Neutrophil (primary cell): ENCODE measurements at regions not wholly inside any gene's neighbourhood (a gene's known extent, or its start where the extent isn't known, plus 50 kb on each side); places are given as distances from the start of the nearest gene placed in this dataset.

Experiments used
- H3K27ac ChIP-seq: fragments of 200-600 bp; sonication (generic); 2 replicates; pipeline ENCODE4 v1.5.1; 2016; ENCODE audit warnings: mild to moderate bottlenecking, moderate library complexity
- H3K27me3 ChIP-seq: fragments of 200-600 bp; sonication (generic); 2 replicates; pipeline ENCODE4 v1.6.0; 2016; ENCODE audit warnings: mild to moderate bottlenecking
- H3K36me3 ChIP-seq: fragments of 200-600 bp; sonication (generic); 2 replicates; pipeline ENCODE4 v1.5.1; 2017
- H3K4me1 ChIP-seq, 2 experiments: fragments of 200-600 bp in 1 of 2; sonication (generic) in 1 of 2; 1 replicate in 1 of 2; 2 replicates in 1 of 2; pipeline versions ENCODE4 v1.5.1 to v1.6.1; 2013 to 2016; ENCODE audit warnings: low read depth in 1 of 2, low read length in 1 of 2, mild to moderate bottlenecking in 1 of 2, moderate library complexity in 1 of 2; ENCODE audit not compliant: control insufficient read depth in 1 of 2, insufficient read depth in 1 of 2
- H3K4me3 ChIP-seq, 2 experiments: fragments of 200-600 bp in 1 of 2; sonication (generic) in 1 of 2; 1 replicate in 1 of 2; 2 replicates in 1 of 2; pipeline ENCODE4 v1.5.1; 2013 to 2016; ENCODE audit warnings: low read depth in 1 of 2, low read length in 1 of 2, mild to moderate bottlenecking in 1 of 2, moderate library complexity in 1 of 2
- H3K9me3 ChIP-seq: fragments of 200-600 bp; sonication (generic); 2 replicates; pipeline ENCODE4 v1.5.1; 2016
- CTCF ChIP-seq: fragments of 200-600 bp; sonication (generic); IDR thresholded peaks from 2 replicates; pipeline ENCODE4 v1.5.1; 2016; ENCODE audit warnings: antibody characterized with exemption

GRCh38 chr7:156547884-156548561, 92.6 kb upstream of the RNF32 start:
- H3K27me3 ChIP-seq: no peaks in the 10 kb centered on the region
- H3K27ac ChIP-seq: no peak overlapping the region
- no peak for TF ChIP-seq CTCF
- H3K4me3 ChIP-seq: no peak overlapping the region
- no peaks in the 10 kb centered on the region for H3K36me3 ChIP-seq
- no peaks in the 10 kb centered on the region for H3K4me1 ChIP-seq
- H3K9me3 ChIP-seq: no peaks in the 10 kb centered on the region

GRCh38 chr7:156545979-156546378, 94.6 kb upstream of the RNF32 start:
- H3K36me3 ChIP-seq: no peaks in the 10 kb centered on the region

GRCh38 chr7:156544919-156545715, 95.5 kb upstream of the RNF32 start:
- no peak overlapping the region for H3K27ac ChIP-seq
- H3K36me3 ChIP-seq: no peaks in the 10 kb centered on the region
- no peaks in the 10 kb centered on the region for H3K9me3 ChIP-seq
- H3K4me1 ChIP-seq: no peaks in the 10 kb centered on the region
- H3K27me3 ChIP-seq: no peaks in the 10 kb centered on the region
- TF ChIP-seq CTCF: no peak
- no peak overlapping the region for H3K4me3 ChIP-seq

More at GRCh38 chr7:156545979-156546378, 94.6 kb upstream of the RNF32 start:
- TF ChIP-seq CTCF: no peak
- no peak overlapping the region for H3K27ac ChIP-seq
- no peaks in the 10 kb centered on the region for H3K9me3 ChIP-seq
- H3K4me1 ChIP-seq: no peaks in the 10 kb centered on the region
- H3K27me3 ChIP-seq: no peaks in the 10 kb centered on the region
- no peak overlapping the region for H3K4me3 ChIP-seq

- H3K27me3 ChIP-seq: peaks cover 4% of the 10 kb centered on the region
- H3K36me3 ChIP-seq: no peaks in the 10 kb centered on the region
- no peak overlapping the region for H3K4me3 ChIP-seq
- no peaks in the 10 kb centered on the region for H3K4me1 ChIP-seq
- no peak for TF ChIP-seq CTCF
- no peak overlapping the region for H3K27ac ChIP-seq
- no peaks in the 10 kb centered on the region for H3K9me3 ChIP-seq
These were observed 96.6 kb upstream of the RNF32 start for GRCh38 chr7:156543699-156544598.

- Histone ChIP-seq H3K27me3 (peaks cover 4% of the 10 kb centered on the region), H3K9me3 (no peaks in the 10 kb centered on the region), H3K4me3 (no peak overlapping the region), H3K27ac (no peak overlapping the region), H3K4me1 (no peaks in the 10 kb centered on the region), H3K36me3 (no peaks in the 10 kb centered on the region)
- no peak for TF ChIP-seq CTCF
These were observed 99.9 kb upstream of the RNF32 start for GRCh38 chr7:156540619-156541165.
